ENCODE measurements at regions not wholly inside any gene's neighbourhood (a gene's known extent, or its start where the extent isn't known, plus 50 kb on each side); places are given as distances from the start of the nearest gene placed in this dataset.
"Not testable (repeated sequence)": the region's sequence is repeated elsewhere in the genome, so short reads cannot be mapped to it uniquely, and the experiment has no call there.

DNA sequence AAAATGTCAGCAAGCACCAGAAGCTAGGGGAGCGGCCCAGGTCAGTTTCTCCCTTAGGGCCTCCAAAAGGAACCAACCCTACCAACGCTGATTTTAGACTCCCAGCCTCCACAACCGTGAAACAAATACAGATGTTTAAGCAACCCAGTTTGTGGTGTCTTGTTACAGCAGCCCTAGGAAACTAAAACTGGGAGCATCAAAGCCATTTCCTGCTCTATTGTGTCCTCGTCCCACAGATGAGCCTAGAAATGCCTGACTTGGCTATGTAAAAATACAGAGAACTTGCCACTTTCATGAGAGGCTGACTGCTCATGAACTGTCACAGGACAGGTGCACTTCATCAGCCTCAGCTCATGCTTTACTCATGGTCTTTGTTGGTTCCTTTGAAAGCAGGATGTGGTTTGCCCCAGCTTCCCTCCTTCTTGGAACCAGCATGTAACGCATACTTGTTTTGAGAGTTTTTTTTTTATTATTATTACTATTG, 97.6 kb upstream of the SLC39A10 start:
- no peaks in the 10 kb centered on the region for H3K27me3 ChIP-seq (replicated peaks; ENCODE audit: control insufficient read depth, insufficient read depth, low read length, poor library complexity, severe bottlenecking)
- no peaks in the 10 kb centered on the region for H3K36me3 ChIP-seq (ENCODE audit: control insufficient read depth, insufficient read depth, low read length)
- H3K4me1 ChIP-seq (ENCODE audit: control insufficient read depth, insufficient read depth, low read length, poor library complexity, severe bottlenecking): peaks cover 41% of the 10 kb centered on the region
- H3K4me3 ChIP-seq (ENCODE audit: insufficient read depth, low read depth, low read length, poor library complexity, severe bottlenecking): no peak overlapping the region
- no peaks in the 10 kb centered on the region for H3K9me3 ChIP-seq (ENCODE audit: control insufficient read depth, low read length)
- DNase-seq: peak; percentile 63 to 73 (median 69)
- H3K27ac ChIP-seq (ENCODE audit: insufficient read depth, low read length, poor library complexity, severe bottlenecking): peak overlapping the region; percentile 69

DNA sequence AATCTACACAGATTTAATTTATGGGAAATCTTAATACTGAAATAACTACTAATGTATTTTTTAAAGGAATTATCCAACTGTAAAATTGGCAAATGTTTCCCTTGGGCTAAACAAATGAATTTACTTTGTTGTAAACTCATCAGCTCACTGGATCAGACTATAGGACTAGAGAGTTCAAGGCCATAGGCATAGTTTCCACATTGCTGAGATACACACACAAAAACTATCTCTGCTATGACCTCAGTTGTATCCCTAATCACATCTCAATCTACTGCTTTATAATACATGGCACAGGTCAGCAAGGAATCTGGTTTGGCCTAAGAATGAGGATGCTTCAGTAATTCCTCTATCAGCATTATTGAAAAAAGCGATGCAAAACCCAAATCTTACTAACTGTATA, 101.1 kb upstream of the SLC39A10 start:
- Histone ChIP-seq H3K36me3 (ENCODE audit: control insufficient read depth, insufficient read depth, low read length) (no peaks in the 10 kb centered on the region), H3K4me3 (ENCODE audit: insufficient read depth, low read depth, low read length, poor library complexity, severe bottlenecking) (no peak overlapping the region), H3K9me3 (ENCODE audit: control insufficient read depth, low read length) (no peaks in the 10 kb centered on the region), H3K27me3 (replicated peaks; ENCODE audit: control insufficient read depth, insufficient read depth, low read length, poor library complexity, severe bottlenecking) (no peaks in the 10 kb centered on the region), H3K4me1 (ENCODE audit: control insufficient read depth, insufficient read depth, low read length, poor library complexity, severe bottlenecking) (peaks cover 18% of the 10 kb centered on the region), H3K27ac (ENCODE audit: insufficient read depth, low read length, poor library complexity, severe bottlenecking) (no peak overlapping the region)
- DNase-seq: no peak

DNA sequence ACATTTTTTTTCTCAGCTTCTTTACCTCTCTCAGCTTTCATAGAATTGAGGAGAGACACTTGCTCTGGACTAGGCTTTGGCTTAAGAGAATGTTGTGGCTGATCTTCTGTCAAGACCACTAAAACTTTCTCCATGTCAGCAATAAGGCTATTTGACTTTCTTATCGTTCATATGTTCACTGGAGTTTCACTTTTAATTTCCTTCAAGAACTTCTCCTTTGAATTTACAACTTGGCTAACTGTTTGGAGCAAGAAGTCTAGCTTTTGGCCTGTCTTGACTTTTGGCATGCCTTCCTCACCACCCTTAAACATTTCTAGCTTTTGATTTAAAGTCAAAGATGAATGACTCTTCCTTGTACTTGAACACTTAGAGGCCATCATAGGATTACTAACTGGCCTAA, 104.4 kb upstream of the SLC39A10 start:
- Histone ChIP-seq H3K27me3 (replicated peaks; ENCODE audit: control insufficient read depth, insufficient read depth, low read length, poor library complexity, severe bottlenecking) (no peaks in the 10 kb centered on the region), H3K9me3 (ENCODE audit: control insufficient read depth, low read length) (no peaks in the 10 kb centered on the region), H3K36me3 (ENCODE audit: control insufficient read depth, insufficient read depth, low read length) (no peaks in the 10 kb centered on the region), H3K4me1 (ENCODE audit: control insufficient read depth, insufficient read depth, low read length, poor library complexity, severe bottlenecking) (no peaks in the 10 kb centered on the region), H3K27ac (ENCODE audit: insufficient read depth, low read length, poor library complexity, severe bottlenecking) (no peak overlapping the region), H3K4me3 (ENCODE audit: insufficient read depth, low read depth, low read length, poor library complexity, severe bottlenecking) (peak overlapping the region; percentile 27)
- DNase-seq: no peak

DNA sequence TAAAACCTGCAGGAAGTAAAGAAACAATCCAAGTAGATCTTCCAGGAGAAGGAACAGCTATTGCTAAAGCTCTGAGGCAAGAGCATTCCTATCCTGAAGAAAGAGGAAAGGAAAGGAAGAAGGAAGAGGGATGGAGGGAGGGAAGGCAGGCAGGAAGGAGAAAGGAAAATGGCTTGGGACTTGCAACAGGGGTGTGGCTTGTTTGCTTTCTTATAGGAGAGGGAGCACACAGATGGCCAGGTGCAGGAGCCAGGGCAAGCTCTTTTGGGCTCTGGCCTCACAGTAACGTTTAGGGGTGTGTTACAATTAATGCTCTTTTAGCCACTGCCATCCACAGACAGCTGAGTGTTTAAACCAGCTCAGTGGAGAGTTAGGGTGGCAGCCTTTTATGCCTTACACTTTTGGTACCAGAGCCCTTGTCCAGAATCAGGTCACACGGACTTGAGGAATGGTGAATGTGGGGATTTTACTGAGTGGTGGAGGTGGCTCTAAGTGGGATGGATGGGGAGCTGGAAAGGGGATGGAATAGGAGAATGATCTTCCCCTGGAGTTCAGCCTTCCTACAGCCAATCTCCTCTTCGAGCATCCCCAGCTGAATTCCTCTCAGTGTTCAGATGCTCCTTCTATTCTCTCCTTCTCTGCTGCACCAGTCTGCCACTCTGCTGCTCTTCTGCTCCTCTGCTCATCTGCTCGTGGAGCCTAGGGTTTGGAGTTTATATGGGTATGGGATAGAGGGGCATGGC, 108.7 kb upstream of the SLC39A10 start:
- no peak overlapping the region for H3K4me3 ChIP-seq (ENCODE audit: insufficient read depth, low read depth, low read length, poor library complexity, severe bottlenecking)
- peaks cover 9% of the 10 kb centered on the region for H3K4me1 ChIP-seq (ENCODE audit: control insufficient read depth, insufficient read depth, low read length, poor library complexity, severe bottlenecking)
- no peaks in the 10 kb centered on the region for H3K36me3 ChIP-seq (ENCODE audit: control insufficient read depth, insufficient read depth, low read length)
- no peaks in the 10 kb centered on the region for H3K9me3 ChIP-seq (ENCODE audit: control insufficient read depth, low read length)
- no peaks in the 10 kb centered on the region for H3K27me3 ChIP-seq (replicated peaks; ENCODE audit: control insufficient read depth, insufficient read depth, low read length, poor library complexity, severe bottlenecking)
- no peak for DNase-seq
- H3K27ac ChIP-seq (ENCODE audit: insufficient read depth, low read length, poor library complexity, severe bottlenecking): no peak overlapping the region

DNA sequence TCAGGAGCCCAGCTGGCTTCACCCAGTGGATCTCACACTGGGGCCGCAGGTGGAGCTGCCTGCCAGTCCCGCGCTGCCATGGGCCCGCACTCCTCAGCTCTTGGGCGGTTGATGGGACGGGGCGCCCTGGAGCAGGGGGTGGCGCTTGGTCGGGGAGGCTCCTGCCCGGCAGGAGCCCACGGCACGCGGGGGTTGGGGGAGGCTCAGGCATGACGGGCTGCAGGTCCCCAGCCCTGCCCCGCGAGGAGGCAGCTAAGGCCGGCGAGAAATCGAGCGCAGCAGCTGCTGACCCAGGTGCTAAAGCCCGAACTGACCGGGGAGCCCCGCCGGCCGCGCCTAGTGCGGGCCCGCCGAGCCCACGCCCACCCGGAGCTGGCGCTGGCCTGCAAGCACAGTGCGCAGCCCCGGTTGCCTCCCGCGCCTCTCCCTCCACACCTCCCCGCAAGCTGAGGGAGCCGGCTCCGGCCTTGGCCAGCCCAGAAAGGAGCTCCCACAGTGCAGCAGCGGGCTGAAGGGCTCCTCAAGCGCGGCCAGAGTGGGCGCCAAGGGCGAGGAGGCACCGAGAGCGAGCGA, 109.7 kb upstream of the SLC39A10 start:
- H3K4me3 ChIP-seq (ENCODE audit: insufficient read depth, low read depth, low read length, poor library complexity, severe bottlenecking); H3K27ac ChIP-seq (ENCODE audit: insufficient read depth, low read length, poor library complexity, severe bottlenecking); DNase-seq; H3K36me3 ChIP-seq (ENCODE audit: control insufficient read depth, insufficient read depth, low read length); H3K27me3 ChIP-seq (replicated peaks; ENCODE audit: control insufficient read depth, insufficient read depth, low read length, poor library complexity, severe bottlenecking); H3K9me3 ChIP-seq (ENCODE audit: control insufficient read depth, low read length): not testable (repeated sequence)
- H3K4me1 ChIP-seq (ENCODE audit: control insufficient read depth, insufficient read depth, low read length, poor library complexity, severe bottlenecking): peaks cover 12% of the 10 kb centered on the region

DNA sequence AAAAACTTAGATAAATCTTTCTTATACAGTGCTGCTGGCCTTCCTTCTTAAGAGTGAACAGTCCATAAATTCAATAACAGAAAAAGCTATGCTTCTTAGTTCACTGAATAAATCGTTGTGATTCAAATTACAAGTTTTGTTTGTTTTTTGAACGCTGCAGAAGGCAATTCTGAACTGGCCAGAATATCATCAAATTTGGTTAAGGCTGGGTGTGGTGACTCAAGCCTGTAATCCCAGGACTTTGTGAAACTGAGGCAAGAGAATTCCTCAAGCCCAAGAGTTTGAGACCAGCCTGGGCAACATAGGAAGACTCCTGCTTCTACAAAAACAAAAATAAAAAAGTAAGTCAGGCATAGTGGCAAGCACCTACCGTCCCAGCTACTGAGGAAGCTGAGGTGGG, 111.2 kb upstream of the SLC39A10 start:
- Histone ChIP-seq H3K36me3 (ENCODE audit: control insufficient read depth, insufficient read depth, low read length) (no peaks in the 10 kb centered on the region), H3K9me3 (ENCODE audit: control insufficient read depth, low read length) (no peaks in the 10 kb centered on the region), H3K4me3 (ENCODE audit: insufficient read depth, low read depth, low read length, poor library complexity, severe bottlenecking) (no peak overlapping the region), H3K4me1 (ENCODE audit: control insufficient read depth, insufficient read depth, low read length, poor library complexity, severe bottlenecking) (peaks cover 12% of the 10 kb centered on the region), H3K27me3 (replicated peaks; ENCODE audit: control insufficient read depth, insufficient read depth, low read length, poor library complexity, severe bottlenecking) (no peaks in the 10 kb centered on the region), H3K27ac (ENCODE audit: insufficient read depth, low read length, poor library complexity, severe bottlenecking) (no peak overlapping the region)
- no peak for DNase-seq

DNA sequence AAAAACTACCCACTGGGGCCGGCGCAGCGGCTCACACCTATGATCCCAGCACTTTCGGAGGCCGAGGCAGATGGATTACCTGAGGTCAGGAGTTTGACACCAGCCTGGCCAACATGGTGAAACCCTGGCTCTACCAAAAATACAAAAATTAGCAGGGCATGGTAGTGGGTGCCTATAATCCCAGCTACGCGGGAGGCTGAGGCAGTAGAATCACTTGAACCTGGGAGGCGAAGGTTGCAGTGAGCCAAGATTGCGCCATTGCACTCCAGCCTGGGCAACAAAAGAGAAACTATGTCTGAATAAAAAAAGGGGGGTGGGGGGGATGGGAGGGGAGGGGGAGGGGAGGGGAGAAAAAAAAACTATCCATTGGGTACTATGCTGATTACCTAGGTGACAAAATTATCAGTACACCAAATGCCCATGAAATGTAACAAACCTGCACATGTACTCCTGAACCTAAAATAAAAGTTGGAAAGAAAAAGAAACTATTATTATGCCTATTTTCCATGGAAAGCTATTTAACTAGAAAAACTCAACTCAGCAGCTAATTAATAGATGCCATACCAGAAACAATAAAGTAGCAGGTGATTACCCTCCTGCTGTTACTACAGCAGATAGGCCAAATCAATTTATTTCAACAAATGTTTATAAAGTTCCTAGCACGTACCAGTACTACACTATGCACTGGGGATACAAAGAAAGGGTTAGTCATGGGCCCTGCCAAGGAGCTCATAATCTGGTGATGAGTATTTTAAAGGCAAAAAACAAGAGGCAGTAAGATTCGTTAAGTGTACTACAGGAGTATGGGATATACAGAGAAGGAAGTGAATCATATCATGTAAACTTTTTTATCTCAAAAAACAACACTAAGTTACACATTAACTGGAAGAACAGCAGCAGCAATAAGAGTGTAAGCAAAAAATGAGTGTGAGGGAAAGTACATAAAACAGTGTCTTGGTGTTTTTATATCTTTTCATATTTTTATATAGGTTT, 112.8 kb upstream of the SLC39A10 start:
- no peak for DNase-seq

DNA sequence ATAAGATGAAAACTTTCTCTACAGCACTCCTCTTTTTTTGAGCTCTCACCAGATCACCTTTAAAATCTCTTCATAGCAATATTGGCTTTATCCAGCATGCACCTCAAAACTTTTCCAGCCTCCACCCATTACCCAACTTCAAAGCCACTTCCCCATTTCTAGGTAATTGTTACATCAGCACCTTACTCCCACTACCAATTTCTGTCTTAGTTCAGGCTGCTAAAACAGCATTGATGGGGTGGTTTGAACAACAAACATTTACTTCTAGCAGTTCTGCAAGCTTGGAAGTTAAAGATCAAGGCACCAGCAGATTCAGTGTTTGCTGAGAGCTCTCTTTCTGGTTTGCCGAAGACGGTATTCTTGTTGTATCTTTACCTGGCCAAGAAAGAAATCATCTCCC, 114.0 kb upstream of the SLC39A10 start:
- Histone ChIP-seq H3K9me3 (ENCODE audit: control insufficient read depth, low read length) (no peaks in the 10 kb centered on the region), H3K4me3 (ENCODE audit: insufficient read depth, low read depth, low read length, poor library complexity, severe bottlenecking) (no peak overlapping the region), H3K27me3 (replicated peaks; ENCODE audit: control insufficient read depth, insufficient read depth, low read length, poor library complexity, severe bottlenecking) (no peaks in the 10 kb centered on the region), H3K27ac (ENCODE audit: insufficient read depth, low read length, poor library complexity, severe bottlenecking) (no peak overlapping the region), H3K36me3 (ENCODE audit: control insufficient read depth, insufficient read depth, low read length) (no peaks in the 10 kb centered on the region), H3K4me1 (ENCODE audit: control insufficient read depth, insufficient read depth, low read length, poor library complexity, severe bottlenecking) (peaks cover 19% of the 10 kb centered on the region)
- DNase-seq: no peak

More for the DNA sequence above, 112.8 kb upstream of the SLC39A10 start:
- no peaks in the 10 kb centered on the region for H3K9me3 ChIP-seq (ENCODE audit: control insufficient read depth, low read length)
- no peak overlapping the region for H3K4me3 ChIP-seq (ENCODE audit: insufficient read depth, low read depth, low read length, poor library complexity, severe bottlenecking)
- H3K27me3 ChIP-seq (replicated peaks; ENCODE audit: control insufficient read depth, insufficient read depth, low read length, poor library complexity, severe bottlenecking): no peaks in the 10 kb centered on the region
- no peak overlapping the region for H3K27ac ChIP-seq (ENCODE audit: insufficient read depth, low read length, poor library complexity, severe bottlenecking)
- no peaks in the 10 kb centered on the region for H3K36me3 ChIP-seq (ENCODE audit: control insufficient read depth, insufficient read depth, low read length)
- H3K4me1 ChIP-seq (ENCODE audit: control insufficient read depth, insufficient read depth, low read length, poor library complexity, severe bottlenecking): peaks cover 12% of the 10 kb centered on the region

DNA sequence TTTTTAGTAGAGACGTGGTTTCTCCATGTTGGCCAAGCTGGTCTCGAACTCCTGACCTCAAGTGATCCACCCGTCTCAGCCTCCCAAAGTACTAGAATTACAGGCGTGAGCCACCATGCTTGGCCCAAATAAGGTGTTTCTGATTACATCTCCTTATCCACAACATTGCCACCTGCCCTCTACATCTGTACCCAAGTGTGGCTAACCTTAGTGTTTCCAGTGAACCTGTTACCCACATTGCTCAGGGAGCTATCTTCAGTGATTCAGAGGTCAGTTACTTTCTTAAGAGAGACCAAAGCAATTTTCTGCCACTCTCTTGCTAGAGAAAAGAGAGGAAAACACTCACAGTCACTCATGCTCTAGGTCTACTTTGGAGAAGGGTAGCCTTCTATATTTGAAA, 115.0 kb upstream of the SLC39A10 start:
- Histone ChIP-seq H3K27me3 (replicated peaks; ENCODE audit: control insufficient read depth, insufficient read depth, low read length, poor library complexity, severe bottlenecking) (no peaks in the 10 kb centered on the region), H3K4me1 (ENCODE audit: control insufficient read depth, insufficient read depth, low read length, poor library complexity, severe bottlenecking) (peaks cover 23% of the 10 kb centered on the region), H3K27ac (ENCODE audit: insufficient read depth, low read length, poor library complexity, severe bottlenecking) (no peak overlapping the region), H3K4me3 (ENCODE audit: insufficient read depth, low read depth, low read length, poor library complexity, severe bottlenecking) (no peak overlapping the region), H3K36me3 (ENCODE audit: control insufficient read depth, insufficient read depth, low read length) (no peaks in the 10 kb centered on the region), H3K9me3 (ENCODE audit: control insufficient read depth, low read length) (no peaks in the 10 kb centered on the region)
- DNase-seq: no peak
